GM12864 (cell line): ENCODE measurements at regions not wholly inside any gene's neighbourhood (a gene's known extent, or its start where the extent isn't known, plus 50 kb on each side); places are given as distances from the start of the nearest gene placed in this dataset.
"Not testable (repeated sequence)": the region's sequence is repeated elsewhere in the genome, so short reads cannot be mapped to it uniquely, and the experiment has no call there.

ENCODE experiments used
- DNase-seq: peaks from one replicate; pipeline ENCODE4 v3.0.0-alpha.2; 2011; ENCODE audit warnings: low read depth
- H3K4me3 ChIP-seq: 2 replicates; pipeline ENCODE4 v1.5.1; 2011; ENCODE audit warnings: mild to moderate bottlenecking, low read depth, low read length, control low read depth
- CTCF ChIP-seq: IDR thresholded peaks from 2 replicates; pipeline ENCODE4 v1.5.1; 2011; ENCODE audit warnings: low read depth, mild to moderate bottlenecking, moderate library complexity, low read length, control low read depth, inconsistent platforms; ENCODE audit errors: missing control alignments

GRCh38 chr19:20453425-20453935 lies 112.1 kb downstream of the ZNF737 start:
- TF ChIP-seq CTCF, result no peak
- DNase-seq, result no peak
- no peak overlapping the region for H3K4me3 ChIP-seq

- H3K4me3 ChIP-seq, result no peak overlapping the region
- no peak for DNase-seq
- no peak for TF ChIP-seq CTCF
These were observed 121.2 kb downstream of the ZNF737 start for GRCh38 chr19:20444202-20444885.

- H3K4me3 ChIP-seq, DNase-seq: not testable (repeated sequence)
These were observed 133.2 kb downstream of the ZNF737 start for GRCh38 chr19:20432266-20432842.

- no peak overlapping the region for H3K4me3 ChIP-seq
- no peak for DNase-seq
- no peak for TF ChIP-seq CTCF
These were observed 133.8 kb downstream of the ZNF737 start for GRCh38 chr19:20431826-20432225.

GRCh38 chr19:20423381-20424197 lies 142.0 kb downstream of the ZNF737 start:
- H3K4me3 ChIP-seq, result peak overlapping the region; percentile 66
- TF ChIP-seq CTCF, result no peak
- DNase-seq, result no peak

GRCh38 chr19:20422216-20423205 lies 143.1 kb downstream of the ZNF737 start:
- TF ChIP-seq CTCF, result no peak

GRCh38 chr19:20416661-20417060 lies 148.9 kb downstream of the ZNF737 start:
- DNase-seq, result no peak
- no peak for TF ChIP-seq CTCF
- no peak overlapping the region for H3K4me3 ChIP-seq

More at GRCh38 chr19:20422216-20423205, 143.1 kb downstream of the ZNF737 start:
- H3K4me3 ChIP-seq, result no peak overlapping the region
- DNase-seq, result no peak
